BLaER1 treated with 17β-estradiol and CSF1 and Interleukin-3, amounts not matched to agents 10 nM and 100 nM (cell line): ENCODE measurements at regions not wholly inside any gene's neighbourhood (a gene's known extent, or its start where the extent isn't known, plus 50 kb on each side); places are given as distances from the start of the nearest gene placed in this dataset.
"Not testable (repeated sequence)": the region's sequence is repeated elsewhere in the genome, so short reads cannot be mapped to it uniquely, and the experiment has no call there.

ENCODE experiments used
- H3K27ac ChIP-seq, 11 experiments: shearing (Covaris generic); formaldehyde crosslinking; 2 replicates each; pipeline ENCODE4 v1.8.1; 2022
- H3K27me3 ChIP-seq, 11 experiments: shearing (Covaris generic); formaldehyde crosslinking; 2 replicates each; pipeline ENCODE4 v1.8.1; 2022
- H3K36me3 ChIP-seq, 11 experiments: shearing (Covaris generic); formaldehyde crosslinking; 2 replicates each; pipeline ENCODE4 v1.8.1; 2022
- H3K4me1 ChIP-seq, 10 experiments: shearing (Covaris generic); formaldehyde crosslinking; 2 replicates each; pipeline ENCODE4 v1.8.1; 2022
- H3K4me2 ChIP-seq, 11 experiments: shearing (Covaris generic); formaldehyde crosslinking; 2 replicates each; pipeline ENCODE4 v1.8.1; 2022
- H3K4me3 ChIP-seq, 10 experiments: shearing (Covaris generic); formaldehyde crosslinking; 2 replicates each; pipeline ENCODE4 v1.8.1; 2022
- H3K9ac ChIP-seq, 11 experiments: shearing (Covaris generic); formaldehyde crosslinking; 2 replicates each; pipeline ENCODE4 v1.8.1; 2022
- H3K9me3 ChIP-seq, 11 experiments: shearing (Covaris generic); formaldehyde crosslinking; replicated peaks in 1 of 11; 2 replicates each; pipeline ENCODE4 v1.8.1; 2022
- H4K20me1 ChIP-seq, 11 experiments: shearing (Covaris generic); formaldehyde crosslinking; 2 replicates each; pipeline ENCODE4 v1.8.1; 2022
- Cebpa-rat ChIP-seq, 11 experiments: shearing (Covaris generic); IDR thresholded peaks; 2 replicates each; pipeline ENCODE4 v1.8.1; 2022

- Histone ChIP-seq H3K4me3 (no peak overlapping the region), H3K36me3 (no peaks in the 10 kb centered on the region), H3K4me1 (no peaks in the 10 kb centered on the region), H3K27ac (no peak overlapping the region), H3K9me3 (no peaks in the 10 kb centered on the region), H4K20me1 (no peaks in the 10 kb centered on the region), H3K27me3 (no peaks in the 10 kb centered on the region), H3K4me2 (no peak overlapping the region), H3K9ac (no peak overlapping the region)
- TF ChIP-seq Cebpa-rat (IDR thresholded peaks at IDR 0.05): no peak
These were observed 327.5 kb upstream of the PDE3A start for GRCh38 chr12:20040831-20041230.

GRCh38 chr12:20044351-20044750, 324.0 kb upstream of the PDE3A start:
- Histone ChIP-seq H3K4me2 (no peak overlapping the region), H4K20me1 (no peaks in the 10 kb centered on the region), H3K27ac (no peak overlapping the region), H3K9ac (no peak overlapping the region), H3K4me1 (no peaks in the 10 kb centered on the region), H3K27me3 (no peaks in the 10 kb centered on the region), H3K36me3 (no peaks in the 10 kb centered on the region), H3K4me3 (no peak overlapping the region), H3K9me3 (no peaks in the 10 kb centered on the region)
- TF ChIP-seq Cebpa-rat (IDR thresholded peaks at IDR 0.05): no peak

GRCh38 chr12:20044846-20045245, 323.5 kb upstream of the PDE3A start:
- Histone ChIP-seq H3K9me3 (no peaks in the 10 kb centered on the region), H3K4me1 (no peaks in the 10 kb centered on the region), H3K36me3 (no peaks in the 10 kb centered on the region), H3K4me3 (no peak overlapping the region), H4K20me1 (no peaks in the 10 kb centered on the region), H3K27me3 (no peaks in the 10 kb centered on the region), H3K27ac (no peak overlapping the region), H3K9ac (no peak overlapping the region), H3K4me2 (no peak overlapping the region)
- TF ChIP-seq Cebpa-rat (IDR thresholded peaks at IDR 0.05): no peak

GRCh38 chr12:20047901-20048300, 320.4 kb upstream of the PDE3A start:
- Histone ChIP-seq H3K9me3 (no peaks in the 10 kb centered on the region), H3K4me3 (no peak overlapping the region), H3K4me2 (no peak overlapping the region), H4K20me1 (no peaks in the 10 kb centered on the region), H3K27ac (no peak overlapping the region), H3K27me3 (no peaks in the 10 kb centered on the region), H3K9ac (no peak overlapping the region), H3K4me1 (no peaks in the 10 kb centered on the region), H3K36me3 (no peaks in the 10 kb centered on the region)
- TF ChIP-seq Cebpa-rat (IDR thresholded peaks at IDR 0.05): no peak

- no peaks in the 10 kb centered on the region for H3K36me3 ChIP-seq
- no peaks in the 10 kb centered on the region for H3K4me1 ChIP-seq
- H3K9ac ChIP-seq: no peak overlapping the region
- H3K27ac ChIP-seq: no peak overlapping the region
- no peak overlapping the region for H3K4me2 ChIP-seq
- no peaks in the 10 kb centered on the region for H3K27me3 ChIP-seq
- no peaks in the 10 kb centered on the region for H4K20me1 ChIP-seq
- no peak overlapping the region for H3K4me3 ChIP-seq
- no peak for TF ChIP-seq Cebpa-rat (IDR thresholded peaks at IDR 0.05)
- no peaks in the 10 kb centered on the region for H3K9me3 ChIP-seq
These were observed 318.1 kb upstream of the PDE3A start for GRCh38 chr12:20050221-20050620.

- H3K27ac ChIP-seq: no peak overlapping the region
- H4K20me1 ChIP-seq: no peaks in the 10 kb centered on the region
- no peak overlapping the region for H3K9ac ChIP-seq
- H3K9me3 ChIP-seq: no peaks in the 10 kb centered on the region
- no peaks in the 10 kb centered on the region for H3K27me3 ChIP-seq
- no peak for TF ChIP-seq Cebpa-rat (IDR thresholded peaks at IDR 0.05)
- H3K4me3 ChIP-seq: no peak overlapping the region
- no peak overlapping the region for H3K4me2 ChIP-seq
- H3K4me1 ChIP-seq: no peaks in the 10 kb centered on the region
- H3K36me3 ChIP-seq: no peaks in the 10 kb centered on the region
These were observed 314.6 kb upstream of the PDE3A start for GRCh38 chr12:20053782-20054181.

GRCh38 chr12:20055856-20056255, 312.5 kb upstream of the PDE3A start:
- H3K4me2 ChIP-seq: no peak overlapping the region

GRCh38 chr12:20057398-20057797, 310.9 kb upstream of the PDE3A start:
- Histone ChIP-seq H3K4me2 (no peak overlapping the region), H3K36me3 (no peaks in the 10 kb centered on the region), H4K20me1 (no peaks in the 10 kb centered on the region), H3K4me1 (no peaks in the 10 kb centered on the region), H3K27me3 (no peaks in the 10 kb centered on the region), H3K27ac (no peak overlapping the region), H3K9me3 (no peaks in the 10 kb centered on the region), H3K9ac (no peak overlapping the region), H3K4me3 (no peak overlapping the region)
- TF ChIP-seq Cebpa-rat (IDR thresholded peaks at IDR 0.05): no peak

More at GRCh38 chr12:20055856-20056255, 312.5 kb upstream of the PDE3A start:
- no peaks in the 10 kb centered on the region for H4K20me1 ChIP-seq
- H3K4me1 ChIP-seq: no peaks in the 10 kb centered on the region
- no peak for TF ChIP-seq Cebpa-rat (IDR thresholded peaks at IDR 0.05)
- no peak overlapping the region for H3K4me3 ChIP-seq
- H3K27me3 ChIP-seq: no peaks in the 10 kb centered on the region
- no peak overlapping the region for H3K27ac ChIP-seq
- no peaks in the 10 kb centered on the region for H3K36me3 ChIP-seq
- no peaks in the 10 kb centered on the region for H3K9me3 ChIP-seq
- H3K9ac ChIP-seq: no peak overlapping the region

- H3K4me1 ChIP-seq: no peaks in the 10 kb centered on the region
- TF ChIP-seq Cebpa-rat (IDR thresholded peaks at IDR 0.05): no peak
- no peaks in the 10 kb centered on the region for H4K20me1 ChIP-seq
- H3K4me3 ChIP-seq: no peak overlapping the region
- H3K36me3 ChIP-seq: no peaks in the 10 kb centered on the region
- H3K4me2 ChIP-seq: no peak overlapping the region
- H3K9me3 ChIP-seq: no peaks in the 10 kb centered on the region
- no peak overlapping the region for H3K9ac ChIP-seq
- H3K27ac ChIP-seq: no peak overlapping the region
- no peaks in the 10 kb centered on the region for H3K27me3 ChIP-seq
These were observed 305.2 kb upstream of the PDE3A start for GRCh38 chr12:20063116-20063515.

- Histone ChIP-seq H3K4me1 (no peaks in the 10 kb centered on the region), H4K20me1 (no peaks in the 10 kb centered on the region), H3K9me3 (no peaks in the 10 kb centered on the region), H3K4me2 (no peak overlapping the region), H3K27ac (no peak overlapping the region), H3K27me3 (no peaks in the 10 kb centered on the region), H3K4me3 (no peak overlapping the region), H3K36me3 (no peaks in the 10 kb centered on the region), H3K9ac (no peak overlapping the region)
- no peak for TF ChIP-seq Cebpa-rat (IDR thresholded peaks at IDR 0.05)
These were observed 290.7 kb upstream of the PDE3A start for GRCh38 chr12:20077618-20078017.

GRCh38 chr12:20089077-20089476, 279.3 kb upstream of the PDE3A start:
- Histone ChIP-seq H3K4me2 (no peak overlapping the region), H3K27me3 (no peaks in the 10 kb centered on the region), H3K9ac (no peak overlapping the region), H3K4me3 (no peak overlapping the region), H3K27ac (no peak overlapping the region), H3K36me3 (no peaks in the 10 kb centered on the region), H3K4me1 (peaks cover 0 to 11% (median 7%) of the 10 kb centered on the region in 10 experiments; a peak in 7 of 20 replicates), H3K9me3 (peaks cover 11 to 22% (median 18%) of the 10 kb centered on the region in 11 experiments; a peak in 20 of 22 replicates), H4K20me1 (no peaks in the 10 kb centered on the region)
- no peak for TF ChIP-seq Cebpa-rat (IDR thresholded peaks at IDR 0.05)

- not testable (repeated sequence) for H3K9ac ChIP-seq, H4K20me1 ChIP-seq, H3K36me3 ChIP-seq, H3K27ac ChIP-seq, H3K4me3 ChIP-seq, H3K27me3 ChIP-seq, H3K4me2 ChIP-seq
- Histone ChIP-seq H3K9me3 (peaks cover 11 to 22% (median 18%) of the 10 kb centered on the region in 11 experiments; a peak in 20 of 22 replicates), H3K4me1 (peaks cover 0 to 12% (median 7%) of the 10 kb centered on the region in 10 experiments; a peak in 9 of 20 replicates)
These were observed 275.0 kb upstream of the PDE3A start for GRCh38 chr12:20093190-20093810.
